Endothelial cell of umbilical vein (primary cell): ENCODE measurements at regions not wholly inside any gene's neighbourhood (a gene's known extent, or its start where the extent isn't known, plus 50 kb on each side); places are given as distances from the start of the nearest gene placed in this dataset.

ENCODE experiments used
- BruUV-seq: library from RNA; stranded (reverse); fragments of 400-500 nt; replicated peaks from 2 replicates; lab custom pipeline; 2021; lab: Mats Ljungman, UMichigan
- CTCF ChIA-PET: fragments of 300-600, 350-600 bp; sonication (Branson Sonifier 250); formaldehyde crosslinking; loops from one replicate; lab custom pipeline; 2021; ENCODE audit warnings: antibody characterized with exemption, inconsistent platforms; lab: Charles Lee
- POLR2A ChIA-PET: fragments of 300-600, 350-600 bp; sonication (Branson Sonifier 250); formaldehyde crosslinking; loops from one replicate; lab custom pipeline; 2021; ENCODE audit warnings: antibody characterized with exemption, inconsistent platforms; lab: Charles Lee
- DNase-seq: peaks from one replicate; pipeline ENCODE4 v3.0.0-alpha.2; 2011; ENCODE audit warnings: low read depth, low spot score
- FAIRE-seq: peaks from 2 replicates; lab custom pipeline; 2011; peaks lifted over from hg19 to GRCh38; lab: Jason Lieb, UNC
- H2AFZ ChIP-seq: 2 replicates; pipeline ENCODE4 v1.6.0; 2012; ENCODE audit warnings: low read depth, low read length, control low read depth, inconsistent platforms
- H3K27ac ChIP-seq: 2 replicates; pipeline ENCODE4 v1.5.1; 2011; ENCODE audit warnings: low read depth, mild to moderate bottlenecking, control low read depth, low read length, moderate library complexity; ENCODE audit not compliant: insufficient read depth
- H3K27me3 ChIP-seq, 2 experiments: 2 replicates each; pipeline versions ENCODE4 v1.6.0 to v1.6.1; 2011; ENCODE audit warnings: low read length in 2 of 2, mixed read lengths in 1 of 2; ENCODE audit not compliant: control insufficient read depth in 2 of 2, insufficient read depth in 2 of 2
- H3K36me3 ChIP-seq, 2 experiments: 2 replicates in 1 of 2; 3 replicates in 1 of 2; pipeline ENCODE4 v1.5.1; 2011; ENCODE audit warnings: low read length in 2 of 2, mild to moderate bottlenecking in 1 of 2, moderate library complexity in 1 of 2; ENCODE audit not compliant: control insufficient read depth in 2 of 2, insufficient read depth in 2 of 2; ENCODE audit errors: extremely low read depth in 1 of 2
- H3K4me1 ChIP-seq: 3 replicates; pipeline ENCODE4 v1.5.1; 2011; ENCODE audit warnings: mild to moderate bottlenecking, low read length; ENCODE audit not compliant: control insufficient read depth, insufficient read depth; ENCODE audit errors: extremely low read depth
- H3K4me2 ChIP-seq: 2 replicates; pipeline ENCODE4 v1.6.1; 2011; ENCODE audit warnings: low read length, control low read depth, mixed read lengths; ENCODE audit not compliant: insufficient read depth
- H3K4me3 ChIP-seq, 3 experiments: fragments of 200-600 bp in 1 of 3; sonication (generic), shearing (Covaris generic) in 1 of 3; replicated peaks in 1 of 3; 2 replicates each; pipeline ENCODE4 v1.5.1; 2011 to 2016; ENCODE audit warnings: control low read depth in 3 of 3, low read length in 3 of 3, mild to moderate bottlenecking in 2 of 3, inconsistent platforms in 1 of 3, low read depth in 1 of 3, moderate library complexity in 1 of 3; ENCODE audit not compliant: insufficient read depth in 1 of 3
- H3K79me2 ChIP-seq: 2 replicates; pipeline ENCODE4 v1.6.0; 2012; ENCODE audit warnings: low read length, inconsistent platforms; ENCODE audit not compliant: control insufficient read depth, insufficient read depth
- H3K9ac ChIP-seq: replicated peaks from 2 replicates; pipeline ENCODE3; 2011; ENCODE audit warnings: low read length, control low read depth; ENCODE audit not compliant: insufficient read depth; ENCODE audit errors: extremely low read depth
- H3K9me1 ChIP-seq: replicated peaks from 3 replicates; pipeline ENCODE4 v1.6.0; 2011; ENCODE audit warnings: mild to moderate bottlenecking, low read length; ENCODE audit not compliant: control insufficient read depth, insufficient read depth; ENCODE audit errors: extremely low read depth
- H3K9me3 ChIP-seq: replicated peaks from 2 replicates; pipeline ENCODE4 v1.5.1; 2012; ENCODE audit warnings: low read length, inconsistent platforms; ENCODE audit not compliant: control insufficient read depth, insufficient read depth
- H4K20me1 ChIP-seq: replicated peaks from 2 replicates; pipeline ENCODE3; 2011; ENCODE audit warnings: mild to moderate bottlenecking, low read length; ENCODE audit not compliant: control insufficient read depth, insufficient read depth; ENCODE audit errors: extremely low read depth
- CTCF ChIP-seq, 2 donors: IDR thresholded peaks; 1 replicate in 1 of 2; 2 replicates in 1 of 2; pipeline ENCODE4 v1.5.1; 2011; ENCODE audit warnings: low read length in 2 of 2, mild to moderate bottlenecking in 2 of 2, moderate library complexity in 2 of 2, control low read depth in 1 of 2, inconsistent platforms in 1 of 2, low read depth in 1 of 2; ENCODE audit not compliant: insufficient read depth in 1 of 2; ENCODE audit errors: extremely low read depth in 1 of 2
- EZH2 ChIP-seq: IDR thresholded peaks from 2 replicates; pipeline ENCODE4 v1.6.1; 2012; ENCODE audit warnings: borderline replicate concordance, low read depth, mild to moderate bottlenecking, moderate library complexity, low read length, inconsistent platforms; ENCODE audit not compliant: severe bottlenecking
- FOS ChIP-seq: IDR thresholded peaks from 2 replicates; pipeline ENCODE4 v1.6.1; 2011; ENCODE audit warnings: mild to moderate bottlenecking, low read length, moderate library complexity, borderline replicate concordance; ENCODE audit not compliant: insufficient read depth
- JUN ChIP-seq: IDR thresholded peaks from 2 replicates; pipeline ENCODE4 v1.6.1; 2011; ENCODE audit warnings: borderline replicate concordance, low read depth; ENCODE audit not compliant: insufficient read length, insufficient read depth
- MAX ChIP-seq: IDR thresholded peaks from 2 replicates; pipeline ENCODE4 v1.6.1; 2011; ENCODE audit not compliant: insufficient read depth, insufficient read length
- MYC ChIP-seq: IDR thresholded peaks from one replicate; pipeline ENCODE4 v1.6.1; 2011; ENCODE audit warnings: mild to moderate bottlenecking, low read depth, low read length
- POLR2AphosphoS5 ChIP-seq: IDR thresholded peaks from 2 replicates; pipeline ENCODE4 v1.6.1; 2012; ENCODE audit warnings: low read depth, mild to moderate bottlenecking, control low read depth, low read length, moderate library complexity; ENCODE audit not compliant: insufficient read depth
- dilution Hi-C: fragments of 300-500 bp; cut with MboI; formaldehyde crosslinking; loops from one replicate; pipeline ENCODE4 v1.15.0; 2019; ENCODE audit warnings: low sequenced_read_pairs; ENCODE audit not compliant: extremely low pct_ligation_motif_present
- intact Hi-C: fragments of 100-400 bp; cut with micrococcal nuclease; formaldehyde crosslinking; loops from one replicate; pipeline ENCODE4 v1.10.0; 2022

GRCh38 chr4:182103614-182104319 is 139.4 kb upstream of the TENM3 start:
- no peaks in the 10 kb centered on the region for H3K9me1 ChIP-seq
- POLR2A ChIA-PET = no interaction called here
- H3K79me2 ChIP-seq = no peaks in the 10 kb centered on the region
- H3K27ac ChIP-seq = no peak overlapping the region
- dilution Hi-C loops = no loop called here
- H3K4me3 ChIP-seq = no peak overlapping the region
- DNase-seq (no peak), FAIRE-seq (no peak)
- H2AFZ ChIP-seq = no peak overlapping the region
- no peaks in the 10 kb centered on the region for H3K36me3 ChIP-seq
- no peaks in the 10 kb centered on the region for H3K27me3 ChIP-seq
- H3K9ac ChIP-seq = no peak overlapping the region
- H4K20me1 ChIP-seq = no peaks in the 10 kb centered on the region
- CTCF ChIA-PET = no interaction called here
- no peaks in the 10 kb centered on the region for H3K4me1 ChIP-seq
- peaks cover 7% of the 10 kb centered on the region for H3K9me3 ChIP-seq
- intact Hi-C loops = no loop called here
- no peak for TF ChIP-seq MYC
- TF ChIP-seq JUN = no peak
- TF ChIP-seq MAX = no peak
- no peak for TF ChIP-seq EZH2
- no peak for TF ChIP-seq POLR2AphosphoS5
- TF ChIP-seq CTCF (IDR thresholded peaks at IDR 0.05; ENCODE audit: extremely low read depth in 1 of 2, insufficient read depth in 1 of 2, low read depth in 1 of 2, low read length in 2 of 2) = no peak
- no peak for TF ChIP-seq FOS
- BruUV-seq = no TSS peak
- H3K4me2 ChIP-seq = no peak overlapping the region
